ENCODE measurements at regions not wholly inside any gene's neighbourhood (a gene's known extent, or its start where the extent isn't known, plus 50 kb on each side); places are given as distances from the start of the nearest gene placed in this dataset.

- TF ChIP-seq, protein P1, sequence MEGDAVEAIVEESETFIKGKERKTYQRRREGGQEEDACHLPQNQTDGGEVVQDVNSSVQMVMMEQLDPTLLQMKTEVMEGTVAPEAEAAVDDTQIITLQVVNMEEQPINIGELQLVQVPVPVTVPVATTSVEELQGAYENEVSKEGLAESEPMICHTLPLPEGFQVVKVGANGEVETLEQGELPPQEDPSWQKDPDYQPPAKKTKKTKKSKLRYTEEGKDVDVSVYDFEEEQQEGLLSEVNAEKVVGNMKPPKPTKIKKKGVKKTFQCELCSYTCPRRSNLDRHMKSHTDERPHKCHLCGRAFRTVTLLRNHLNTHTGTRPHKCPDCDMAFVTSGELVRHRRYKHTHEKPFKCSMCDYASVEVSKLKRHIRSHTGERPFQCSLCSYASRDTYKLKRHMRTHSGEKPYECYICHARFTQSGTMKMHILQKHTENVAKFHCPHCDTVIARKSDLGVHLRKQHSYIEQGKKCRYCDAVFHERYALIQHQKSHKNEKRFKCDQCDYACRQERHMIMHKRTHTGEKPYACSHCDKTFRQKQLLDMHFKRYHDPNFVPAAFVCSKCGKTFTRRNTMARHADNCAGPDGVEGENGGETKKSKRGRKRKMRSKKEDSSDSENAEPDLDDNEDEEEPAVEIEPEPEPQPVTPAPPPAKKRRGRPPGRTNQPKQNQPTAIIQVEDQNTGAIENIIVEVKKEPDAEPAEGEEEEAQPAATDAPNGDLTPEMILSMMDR (IDR thresholded peaks at IDR 0.05) = no peak
- no peak for TF ChIP-seq POLR2A (IDR thresholded peaks at IDR 0.05)
- TF ChIP-seq POLR2AphosphoS5 (IDR thresholded peaks at IDR 0.05; ENCODE audit: insufficient read depth in 1 of 2, low read depth in 1 of 2) = no peak
Measured at GRCh38 chr6:91477688-91478087, 890.8 kb upstream of the MAP3K7 start.
